H1 (cell line): ENCODE measurements at regions not wholly inside any gene's neighbourhood (a gene's known extent, or its start where the extent isn't known, plus 50 kb on each side); places are given as distances from the start of the nearest gene placed in this dataset.
"Not testable (repeated sequence)": the region's sequence is repeated elsewhere in the genome, so short reads cannot be mapped to it uniquely, and the experiment has no call there.

Source experiments
- CTCF ChIA-PET: fragments of 300-600 bp; sonication (Branson Sonifier 250); formaldehyde crosslinking; loops from one replicate; lab custom pipeline; 2021; ENCODE audit not compliant: partially characterized antibody; lab: Charles Lee
- POLR2A ChIA-PET: fragments of 300-600 bp; sonication (Branson Sonifier 250); formaldehyde crosslinking; loops from one replicate; lab custom pipeline; 2021; ENCODE audit warnings: inconsistent platforms; ENCODE audit not compliant: partially characterized antibody; lab: Charles Lee
- DNase-seq, 2 experiments: peaks; one replicate each; pipeline versions ENCODE4 v3.0.0 to v3.0.0-alpha.2; 2010 to 2022; ENCODE audit warnings: low spot score in 2 of 2, low read depth in 1 of 2, mixed read lengths in 1 of 2
- FAIRE-seq: peaks from 2 replicates; lab custom pipeline; 2011; peaks lifted over from hg19 to GRCh38; lab: Jason Lieb, UNC
- H2AFZ ChIP-seq: 2 replicates; pipeline ENCODE4 v1.8.1; 2012; ENCODE audit warnings: low read length, inconsistent platforms
- H2AK5ac ChIP-seq: 2 replicates; pipeline ENCODE4 v1.6.1; 2013; ENCODE audit warnings: low read depth, low read length
- H2BK120ac ChIP-seq: replicated peaks from 2 replicates; pipeline ENCODE3; 2013; ENCODE audit warnings: low read depth, low read length, inconsistent platforms
- H2BK12ac ChIP-seq: 2 replicates; pipeline ENCODE4 v1.6.1; 2013; ENCODE audit warnings: low read depth, low read length
- H2BK15ac ChIP-seq: 2 replicates; pipeline ENCODE4 v1.6.1; 2013; ENCODE audit warnings: low read length
- H2BK20ac ChIP-seq: 2 replicates; pipeline ENCODE4 v1.6.1; 2013; ENCODE audit warnings: low read length
- H2BK5ac ChIP-seq: 2 replicates; pipeline ENCODE4 v1.6.1; 2013; ENCODE audit warnings: low read depth, low read length
- H3K14ac ChIP-seq: 2 replicates; pipeline ENCODE4 v1.6.1; 2013; ENCODE audit warnings: inconsistent platforms; ENCODE audit not compliant: insufficient read length
- H3K18ac ChIP-seq: 2 replicates; pipeline ENCODE4 v1.6.1; 2013; ENCODE audit warnings: low read length; ENCODE audit errors: extremely low read depth
- H3K23ac ChIP-seq: 2 replicates; pipeline ENCODE4 v1.6.1; 2013; ENCODE audit warnings: inconsistent platforms; ENCODE audit not compliant: insufficient read length
- H3K23me2 ChIP-seq: 2 replicates; pipeline ENCODE4 v1.6.1; 2013; ENCODE audit warnings: low read depth, low read length
- H3K27ac ChIP-seq: 2 replicates; pipeline ENCODE4 v1.6.1; 2011; ENCODE audit warnings: low read depth, low read length, inconsistent platforms
- H3K27me3 ChIP-seq, 4 experiments: replicated peaks in 1 of 4; 1 replicate in 1 of 4; 2 replicates in 3 of 4; pipeline versions ENCODE4 v1.6.1 to v1.8.1; 2011 to 2013; ENCODE audit warnings: low read length in 3 of 4, mild to moderate bottlenecking in 3 of 4, inconsistent platforms in 2 of 4, mixed read lengths in 2 of 4, moderate library complexity in 1 of 4; ENCODE audit not compliant: control insufficient read depth in 3 of 4, insufficient read depth in 3 of 4; ENCODE audit errors: extremely low read depth in 1 of 4
- H3K36me3 ChIP-seq, 4 experiments: 2 replicates each; pipeline versions ENCODE4 v1.6.1 to v1.8.1; 2011 to 2013; ENCODE audit warnings: mild to moderate bottlenecking in 4 of 4, low read length in 3 of 4, moderate library complexity in 2 of 4, control low read depth in 1 of 4, inconsistent platforms in 1 of 4; ENCODE audit not compliant: insufficient read depth in 4 of 4, control insufficient read depth in 2 of 4
- H3K4ac ChIP-seq: replicated peaks from 2 replicates; pipeline ENCODE3; 2013; ENCODE audit warnings: low read length, low read depth, mixed read lengths, inconsistent platforms; ENCODE audit not compliant: insufficient read length
- H3K4me1 ChIP-seq, 4 experiments: replicated peaks in 1 of 4; 1 replicate in 1 of 4; 2 replicates in 3 of 4; pipeline versions ENCODE4 v1.6.1 to v1.8.1; 2011 to 2013; ENCODE audit warnings: low read length in 3 of 4, inconsistent platforms in 2 of 4, mixed read lengths in 1 of 4; ENCODE audit not compliant: insufficient read depth in 4 of 4, control insufficient read depth in 3 of 4
- H3K4me2 ChIP-seq, 2 experiments: 2 replicates each; pipeline versions ENCODE4 v1.6.1 to v1.8.1; 2011 to 2013; ENCODE audit warnings: low read depth in 2 of 2, low read length in 2 of 2, control low read depth in 1 of 2, inconsistent platforms in 1 of 2, mild to moderate bottlenecking in 1 of 2; ENCODE audit not compliant: insufficient read depth in 1 of 2
- H3K4me3 ChIP-seq, 4 experiments: fragments of 200-600, 300-600 bp in 1 of 4; sonication (generic), shearing (Covaris generic), sonication (Bioruptor Twin) in 1 of 4; 2 replicates each; pipeline versions ENCODE4 v1.5.1 to v1.8.1; 2011 to 2016; ENCODE audit warnings: low read length in 4 of 4, low read depth in 3 of 4, control low read depth in 2 of 4, inconsistent platforms in 2 of 4, mild to moderate bottlenecking in 2 of 4, mixed read lengths in 1 of 4, moderate library complexity in 1 of 4; ENCODE audit not compliant: insufficient read depth in 2 of 4; ENCODE audit errors: extremely low read depth in 1 of 4
- H3K56ac ChIP-seq: replicated peaks from 2 replicates; pipeline ENCODE3; 2013; ENCODE audit warnings: low read depth, mild to moderate bottlenecking, mixed read lengths, low read length, inconsistent platforms; ENCODE audit not compliant: insufficient read length
- H3K79me1 ChIP-seq: 2 replicates; pipeline ENCODE4 v1.6.1; 2013; ENCODE audit warnings: low read depth, low read length, control low read depth
- H3K79me2 ChIP-seq, 2 experiments: 2 replicates each; pipeline versions ENCODE4 v1.6.1 to v1.8.1; 2012 to 2013; ENCODE audit warnings: low read length in 2 of 2, mild to moderate bottlenecking in 2 of 2, inconsistent platforms in 1 of 2; ENCODE audit not compliant: insufficient read depth in 2 of 2, control insufficient read depth in 1 of 2
- H3K9ac ChIP-seq, 4 experiments: replicated peaks in 1 of 4; 1 replicate in 1 of 4; 2 replicates in 3 of 4; pipeline versions ENCODE4 v1.6.1 to v1.8.1; 2011 to 2013; ENCODE audit warnings: low read depth in 3 of 4, low read length in 3 of 4, control low read depth in 2 of 4, mild to moderate bottlenecking in 2 of 4, moderate library complexity in 2 of 4, inconsistent platforms in 1 of 4; ENCODE audit errors: extremely low read depth in 1 of 4
- H3K9me3 ChIP-seq, 2 experiments: 2 replicates each; pipeline versions ENCODE4 v1.6.1 to v1.8.1; 2012 to 2013; ENCODE audit warnings: mild to moderate bottlenecking in 2 of 2, moderate library complexity in 2 of 2, control low read depth in 1 of 2, inconsistent platforms in 1 of 2, low read depth in 1 of 2, low read length in 1 of 2, mixed read lengths in 1 of 2; ENCODE audit not compliant: insufficient read depth in 2 of 2
- H4K20me1 ChIP-seq, 2 experiments: replicated peaks in 1 of 2; 2 replicates each; pipeline versions ENCODE3 to v1.8.1; 2011 to 2013; ENCODE audit warnings: inconsistent platforms in 2 of 2, low read length in 2 of 2, mild to moderate bottlenecking in 1 of 2; ENCODE audit not compliant: insufficient read depth in 2 of 2, control insufficient read depth in 1 of 2
- H4K5ac ChIP-seq: 2 replicates; pipeline ENCODE4 v1.6.1; 2013; ENCODE audit warnings: low read length, low read depth, mixed read lengths, inconsistent platforms; ENCODE audit not compliant: insufficient read length
- H4K8ac ChIP-seq: 2 replicates; pipeline ENCODE4 v1.8.0; 2013; ENCODE audit warnings: mild to moderate bottlenecking, moderate library complexity, low read length, inconsistent platforms; ENCODE audit not compliant: insufficient read depth; ENCODE audit errors: extremely low read depth
- H4K91ac ChIP-seq: replicated peaks from 2 replicates; pipeline ENCODE3; 2013; ENCODE audit warnings: low read length, mixed read lengths, inconsistent platforms; ENCODE audit not compliant: insufficient read length
- HDAC2 ChIP-seq, 2 experiments: fragments of 300-600 bp in 1 of 2; sonication (generic) in 1 of 2; IDR thresholded peaks; 2 replicates each; pipeline ENCODE4 v1.6.1; 2011 to 2012; ENCODE audit warnings: low read depth in 2 of 2, low read length in 2 of 2, mild to moderate bottlenecking in 2 of 2, moderate library complexity in 2 of 2, borderline replicate concordance in 1 of 2, inconsistent platforms in 1 of 2
- WGBS, 2 experiments: shearing (Covaris generic) in 1 of 2; methylation state at CpG; one replicate each; pipeline versions ENCODE4 v1.1.6 to v1.1.7; 2013 to 2015; ENCODE audit warnings: low lambda C conversion rate in 2 of 2, mixed read lengths in 2 of 2, inconsistent platforms in 1 of 2, low coverage in 1 of 2, missing lambda C conversion rate in 1 of 2; ENCODE audit not compliant: insufficient replicate concordance in 2 of 2, insufficient coverage in 1 of 2, insufficient read length in 1 of 2; ENCODE audit errors: extremely low coverage in 1 of 2, missing lambda C conversion rate in 1 of 2; 5-methylcytosine and 5-hydroxymethylcytosine counted together

- Histone ChIP-seq H2BK12ac (no peak overlapping the region), H3K9ac (no peak overlapping the region), H2AFZ (no peak overlapping the region), H3K27me3 (no peaks in the 10 kb centered on the region), H3K23ac (no peak overlapping the region), H3K4me2 (no peak overlapping the region), H3K4me1 (no peaks in the 10 kb centered on the region), H3K36me3 (no peaks in the 10 kb centered on the region), H2BK20ac (no peak overlapping the region), H3K4ac (no peak overlapping the region), H3K4me3 (no peak overlapping the region), H2BK5ac (no peak overlapping the region), H4K8ac (no peak overlapping the region), H3K23me2 (no peaks in the 10 kb centered on the region), H3K9me3 (0 out of 4 replicates have a peak, but pooled peaks cover 0 to 4% of the 10 kb centered on the region in 2 experiments), H2BK120ac (no peak overlapping the region), H3K79me1 (no peaks in the 10 kb centered on the region), H3K14ac (no peak overlapping the region), H3K56ac (no peak overlapping the region), H3K27ac (no peak overlapping the region), H4K5ac (no peak overlapping the region), H4K20me1 (no peaks in the 10 kb centered on the region), H2AK5ac (no peak overlapping the region), H3K79me2 (no peaks in the 10 kb centered on the region), H3K18ac (no peak overlapping the region), H2BK15ac (no peak overlapping the region), H4K91ac (no peak overlapping the region)
- WGBS, 2 experiments: 97% methylated on average over 2 of the region's 2 CpGs; no CpG with 5 or more reads in 1 of the 2 experiments
- DNase-seq: no peak
- no peak for FAIRE-seq
- POLR2A ChIA-PET: no interaction called here
- TF ChIP-seq HDAC2 (IDR thresholded peaks at IDR 0.05; ENCODE audit: borderline replicate concordance in 1 of 2, low read depth in 2 of 2, low read length in 2 of 2): no peak
- CTCF ChIA-PET: no interaction called here
Observed at GRCh38 chr4:20185103-20185502, 66.6 kb upstream of the SLIT2 start.

GRCh38 chr4:20183131-20183530 lies 68.6 kb upstream of the SLIT2 start:
- H2BK120ac ChIP-seq, H3K56ac ChIP-seq, H4K5ac ChIP-seq, H2BK20ac ChIP-seq, H4K20me1 ChIP-seq, H2AFZ ChIP-seq, H3K4me3 ChIP-seq, H3K4ac ChIP-seq, H3K79me2 ChIP-seq, CTCF ChIA-PET, H3K18ac ChIP-seq, POLR2A ChIA-PET, H3K36me3 ChIP-seq, H2BK5ac ChIP-seq, H3K9me3 ChIP-seq, H3K23ac ChIP-seq, H2BK12ac ChIP-seq, H3K4me2 ChIP-seq, H3K27ac ChIP-seq, H4K91ac ChIP-seq, H3K23me2 ChIP-seq, H2BK15ac ChIP-seq, H4K8ac ChIP-seq, DNase-seq, H3K9ac ChIP-seq, H2AK5ac ChIP-seq, H3K27me3 ChIP-seq, H3K79me1 ChIP-seq, H3K14ac ChIP-seq, H3K4me1 ChIP-seq, FAIRE-seq: not testable (repeated sequence)
- WGBS, 2 experiments: 97% methylated on average over 5 of the region's 5 CpGs; no CpG with 5 or more reads in 1 of the 2 experiments
